Endothelial cell of umbilical vein (primary cell): ENCODE measurements at regions not wholly inside any gene's neighbourhood (a gene's known extent, or its start where the extent isn't known, plus 50 kb on each side); places are given as distances from the start of the nearest gene placed in this dataset.

Source experiments
- BruUV-seq: library from RNA; stranded (reverse); fragments of 400-500 nt; replicated peaks from 2 replicates; lab custom pipeline; 2021; lab: Mats Ljungman, UMichigan
- CTCF ChIA-PET: fragments of 300-600, 350-600 bp; sonication (Branson Sonifier 250); formaldehyde crosslinking; loops from one replicate; lab custom pipeline; 2021; ENCODE audit warnings: antibody characterized with exemption, inconsistent platforms; lab: Charles Lee
- POLR2A ChIA-PET: fragments of 300-600, 350-600 bp; sonication (Branson Sonifier 250); formaldehyde crosslinking; loops from one replicate; lab custom pipeline; 2021; ENCODE audit warnings: antibody characterized with exemption, inconsistent platforms; lab: Charles Lee
- DNase-seq: peaks from one replicate; pipeline ENCODE4 v3.0.0-alpha.2; 2011; ENCODE audit warnings: low read depth, low spot score
- FAIRE-seq: peaks from 2 replicates; lab custom pipeline; 2011; peaks lifted over from hg19 to GRCh38; lab: Jason Lieb, UNC
- H2AFZ ChIP-seq: 2 replicates; pipeline ENCODE4 v1.6.0; 2012; ENCODE audit warnings: low read depth, low read length, control low read depth, inconsistent platforms
- H3K27ac ChIP-seq: 2 replicates; pipeline ENCODE4 v1.5.1; 2011; ENCODE audit warnings: low read depth, mild to moderate bottlenecking, control low read depth, low read length, moderate library complexity; ENCODE audit not compliant: insufficient read depth
- H3K27me3 ChIP-seq, 2 experiments: 2 replicates each; pipeline versions ENCODE4 v1.6.0 to v1.6.1; 2011; ENCODE audit warnings: low read length in 2 of 2, mixed read lengths in 1 of 2; ENCODE audit not compliant: control insufficient read depth in 2 of 2, insufficient read depth in 2 of 2
- H3K36me3 ChIP-seq, 2 experiments: 2 replicates in 1 of 2; 3 replicates in 1 of 2; pipeline ENCODE4 v1.5.1; 2011; ENCODE audit warnings: low read length in 2 of 2, mild to moderate bottlenecking in 1 of 2, moderate library complexity in 1 of 2; ENCODE audit not compliant: control insufficient read depth in 2 of 2, insufficient read depth in 2 of 2; ENCODE audit errors: extremely low read depth in 1 of 2
- H3K4me1 ChIP-seq: 3 replicates; pipeline ENCODE4 v1.5.1; 2011; ENCODE audit warnings: mild to moderate bottlenecking, low read length; ENCODE audit not compliant: control insufficient read depth, insufficient read depth; ENCODE audit errors: extremely low read depth
- H3K4me2 ChIP-seq: 2 replicates; pipeline ENCODE4 v1.6.1; 2011; ENCODE audit warnings: low read length, control low read depth, mixed read lengths; ENCODE audit not compliant: insufficient read depth
- H3K4me3 ChIP-seq, 3 experiments: fragments of 200-600 bp in 1 of 3; sonication (generic), shearing (Covaris generic) in 1 of 3; replicated peaks in 1 of 3; 2 replicates each; pipeline ENCODE4 v1.5.1; 2011 to 2016; ENCODE audit warnings: control low read depth in 3 of 3, low read length in 3 of 3, mild to moderate bottlenecking in 2 of 3, inconsistent platforms in 1 of 3, low read depth in 1 of 3, moderate library complexity in 1 of 3; ENCODE audit not compliant: insufficient read depth in 1 of 3
- H3K79me2 ChIP-seq: 2 replicates; pipeline ENCODE4 v1.6.0; 2012; ENCODE audit warnings: low read length, inconsistent platforms; ENCODE audit not compliant: control insufficient read depth, insufficient read depth
- H3K9ac ChIP-seq: replicated peaks from 2 replicates; pipeline ENCODE3; 2011; ENCODE audit warnings: low read length, control low read depth; ENCODE audit not compliant: insufficient read depth; ENCODE audit errors: extremely low read depth
- H3K9me1 ChIP-seq: replicated peaks from 3 replicates; pipeline ENCODE4 v1.6.0; 2011; ENCODE audit warnings: mild to moderate bottlenecking, low read length; ENCODE audit not compliant: control insufficient read depth, insufficient read depth; ENCODE audit errors: extremely low read depth
- H3K9me3 ChIP-seq: replicated peaks from 2 replicates; pipeline ENCODE4 v1.5.1; 2012; ENCODE audit warnings: low read length, inconsistent platforms; ENCODE audit not compliant: control insufficient read depth, insufficient read depth
- H4K20me1 ChIP-seq: replicated peaks from 2 replicates; pipeline ENCODE3; 2011; ENCODE audit warnings: mild to moderate bottlenecking, low read length; ENCODE audit not compliant: control insufficient read depth, insufficient read depth; ENCODE audit errors: extremely low read depth
- FOS ChIP-seq: IDR thresholded peaks from 2 replicates; pipeline ENCODE4 v1.6.1; 2011; ENCODE audit warnings: mild to moderate bottlenecking, low read length, moderate library complexity, borderline replicate concordance; ENCODE audit not compliant: insufficient read depth
- MAX ChIP-seq: IDR thresholded peaks from 2 replicates; pipeline ENCODE4 v1.6.1; 2011; ENCODE audit not compliant: insufficient read depth, insufficient read length
- MYC ChIP-seq: IDR thresholded peaks from one replicate; pipeline ENCODE4 v1.6.1; 2011; ENCODE audit warnings: mild to moderate bottlenecking, low read depth, low read length
- POLR2AphosphoS5 ChIP-seq: IDR thresholded peaks from 2 replicates; pipeline ENCODE4 v1.6.1; 2012; ENCODE audit warnings: low read depth, mild to moderate bottlenecking, control low read depth, low read length, moderate library complexity; ENCODE audit not compliant: insufficient read depth
- dilution Hi-C: fragments of 300-500 bp; cut with MboI; formaldehyde crosslinking; loops from one replicate; pipeline ENCODE4 v1.15.0; 2019; ENCODE audit warnings: low sequenced_read_pairs; ENCODE audit not compliant: extremely low pct_ligation_motif_present
- intact Hi-C: fragments of 100-400 bp; cut with micrococcal nuclease; formaldehyde crosslinking; loops from one replicate; pipeline ENCODE4 v1.10.0; 2022

- intact Hi-C loops (no loop called here), dilution Hi-C loops (no loop called here)
- no peak overlapping the region for H3K9ac ChIP-seq
- ChIA-PET CTCF (no interaction called here), POLR2A (no interaction called here)
- no peak overlapping the region for H3K4me2 ChIP-seq
- no TSS peak for BruUV-seq
- H3K27me3 ChIP-seq: no peaks in the 10 kb centered on the region
- TF ChIP-seq MAX: no peak
- no peak overlapping the region for H3K4me3 ChIP-seq
- DNase-seq: no peak
- no peaks in the 10 kb centered on the region for H3K9me1 ChIP-seq
- no peak overlapping the region for H2AFZ ChIP-seq
- no peaks in the 10 kb centered on the region for H3K9me3 ChIP-seq
- no peaks in the 10 kb centered on the region for H3K4me1 ChIP-seq
- H3K36me3 ChIP-seq: no peaks in the 10 kb centered on the region
- H4K20me1 ChIP-seq: no peaks in the 10 kb centered on the region
- H3K79me2 ChIP-seq: no peaks in the 10 kb centered on the region
- no peak for FAIRE-seq
- H3K27ac ChIP-seq: no peak overlapping the region
These were observed 604.0 kb upstream of the ANO3 start for GRCh38 chr11:25727944-25728343.

DNA sequence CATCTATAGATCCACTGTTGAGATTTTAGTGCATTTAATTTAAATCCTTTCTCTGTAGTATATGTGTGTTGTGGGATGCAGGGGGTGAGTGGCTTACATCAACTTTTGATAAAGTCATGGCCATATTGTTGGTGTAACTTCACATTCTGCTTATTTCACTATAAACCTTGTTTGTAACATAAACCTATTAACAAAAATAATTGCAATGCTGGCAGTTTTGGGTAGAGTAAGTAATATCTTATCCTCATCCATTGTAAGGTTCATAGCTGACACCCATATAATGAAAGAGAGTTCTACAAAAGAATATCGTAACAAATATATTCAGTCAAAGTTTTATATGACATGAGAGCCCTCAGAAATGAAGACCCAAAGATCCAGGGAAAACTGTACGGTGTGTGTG lies 601.7 kb upstream of the ANO3 start:
- H3K36me3 ChIP-seq: no peaks in the 10 kb centered on the region
- H2AFZ ChIP-seq: no peak overlapping the region
- no peaks in the 10 kb centered on the region for H3K4me1 ChIP-seq
- H3K79me2 ChIP-seq: no peaks in the 10 kb centered on the region
- H3K9ac ChIP-seq: no peak overlapping the region
- FAIRE-seq (no peak), DNase-seq (no peak)
- intact Hi-C loops: loop anchor here (5.0 kb wide), 1 partner anchor 948 kb away; no protein-coding TSS in a partner anchor
- H4K20me1 ChIP-seq: no peaks in the 10 kb centered on the region
- H3K9me1 ChIP-seq: no peaks in the 10 kb centered on the region
- BruUV-seq: no TSS peak
- no peak overlapping the region for H3K4me2 ChIP-seq
- ChIA-PET CTCF (no interaction called here), POLR2A (no interaction called here)
- H3K4me3 ChIP-seq: no peak overlapping the region
- H3K27me3 ChIP-seq: no peaks in the 10 kb centered on the region
- no peak for TF ChIP-seq FOS
- TF ChIP-seq POLR2AphosphoS5: no peak
- no peak for TF ChIP-seq MYC
- H3K27ac ChIP-seq: no peak overlapping the region
- dilution Hi-C loops: no loop called here
- H3K9me3 ChIP-seq: no peaks in the 10 kb centered on the region
